NOMO-1 treated with dmso at 0.1 percent for 144 hours (cell line): ENCODE measurements at regions not wholly inside any gene's neighbourhood (a gene's known extent, or its start where the extent isn't known, plus 50 kb on each side); places are given as distances from the start of the nearest gene placed in this dataset.
"Not testable (repeated sequence)": the region's sequence is repeated elsewhere in the genome, so short reads cannot be mapped to it uniquely, and the experiment has no call there.

Experiments
- DNase-seq: peaks from one replicate; lab custom pipeline; 2025; ENCODE audit not compliant: unreplicated experiment; lab: John Stamatoyannopoulos, UW

DNA sequence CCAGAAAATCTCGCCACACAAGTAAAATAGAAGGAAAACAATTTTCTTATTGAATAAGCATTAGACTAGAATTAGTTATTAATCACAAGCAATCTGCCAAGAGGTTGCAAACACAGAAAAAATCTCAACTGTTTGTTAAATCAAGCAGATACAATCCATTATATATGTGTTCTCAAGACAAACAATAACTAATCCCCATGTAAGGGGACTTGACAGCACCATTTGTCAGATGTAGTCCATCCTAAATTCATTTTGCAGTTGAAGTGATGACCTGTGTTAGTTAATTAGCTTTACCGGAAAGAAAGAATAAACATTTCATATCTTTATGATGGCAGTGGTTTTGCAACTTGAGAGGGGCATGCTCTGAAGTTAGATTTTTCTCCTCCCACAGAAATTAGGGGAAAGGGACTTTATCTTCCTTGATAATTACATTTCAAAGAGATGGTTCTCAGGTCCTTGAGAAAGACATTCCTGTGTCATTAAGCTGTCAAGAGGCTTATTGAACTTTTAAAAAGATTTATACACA lies 1588.0 kb downstream of the GRIK2 start:
- DNase-seq: no peak

DNA sequence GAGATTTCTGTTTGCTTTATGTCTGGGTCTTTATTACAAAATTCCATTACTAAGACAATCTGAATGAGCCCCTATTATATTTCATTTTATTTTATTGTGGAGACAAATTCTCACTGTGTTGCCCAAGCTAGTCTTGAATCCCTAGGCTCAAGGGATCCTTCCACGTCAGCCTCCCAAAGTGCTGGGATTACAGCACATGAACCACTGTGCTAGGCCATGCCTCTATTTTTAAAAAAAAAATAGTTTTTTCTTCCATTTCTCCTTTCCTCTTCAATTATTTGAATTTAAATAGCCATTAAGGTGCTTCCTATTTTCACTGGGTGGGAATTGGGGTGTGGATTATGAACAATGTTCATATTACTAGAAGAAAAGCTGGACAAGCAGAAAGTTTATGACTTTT lies 1587.4 kb downstream of the GRIK2 start:
- DNase-seq: no peak

DNA sequence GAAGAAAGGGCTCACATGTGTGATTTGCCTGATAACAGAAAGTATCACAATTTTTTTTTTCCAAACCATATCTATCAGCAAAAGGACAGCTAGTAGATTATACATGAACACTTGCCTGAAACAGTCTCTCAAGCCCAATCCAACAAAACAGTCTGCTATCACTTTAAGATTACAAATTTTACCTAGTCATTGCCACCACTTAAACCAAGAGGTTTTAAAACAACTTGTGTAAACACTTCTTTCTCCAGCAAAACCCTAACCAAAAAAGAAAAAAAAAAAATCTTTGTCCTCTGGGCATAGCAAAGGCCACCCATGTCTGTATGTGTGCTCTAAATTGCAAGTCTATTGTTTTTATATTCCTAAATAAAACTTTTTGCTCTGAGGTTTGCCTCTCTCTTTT lies 1568.4 kb downstream of the GRIK2 start:
- no peak for DNase-seq

DNA sequence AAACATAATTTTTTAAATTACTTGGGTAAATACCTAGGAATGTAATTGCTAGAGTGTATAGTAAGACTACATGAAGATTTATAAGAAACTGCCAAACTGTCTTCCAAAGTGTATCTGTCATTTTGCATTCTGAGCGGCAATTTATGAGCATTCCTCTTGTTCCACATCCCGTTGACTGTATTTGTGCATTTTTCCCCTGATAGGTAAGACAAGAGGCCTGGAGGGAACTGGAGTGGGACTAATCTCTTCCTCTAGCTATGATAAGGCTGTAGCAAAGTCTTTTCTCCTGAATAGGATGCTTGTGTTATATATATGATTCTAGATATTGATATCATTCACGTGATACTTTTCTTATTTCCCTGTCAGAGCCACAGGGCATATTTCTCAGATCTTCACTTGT lies 1557.5 kb downstream of the GRIK2 start:
- DNase-seq: no peak

DNA sequence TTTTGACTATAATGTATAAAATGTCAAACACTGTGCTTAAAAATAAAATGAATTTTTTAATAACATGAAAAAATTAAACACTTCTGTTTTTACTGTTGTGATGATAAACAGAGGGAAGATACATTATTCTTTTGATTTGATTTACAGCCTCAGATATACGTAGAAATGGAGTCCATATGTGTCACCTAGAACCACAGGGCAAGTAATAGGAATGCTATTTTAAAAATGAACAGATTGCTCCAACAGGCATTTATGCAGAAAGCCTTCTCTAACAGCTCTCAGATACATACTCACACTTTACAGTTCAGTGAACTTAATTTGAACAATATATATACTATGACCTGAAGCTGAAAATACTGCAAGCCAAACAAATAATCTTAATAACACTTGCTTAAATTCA lies 1551.0 kb downstream of the GRIK2 start:
- no peak for DNase-seq

DNA sequence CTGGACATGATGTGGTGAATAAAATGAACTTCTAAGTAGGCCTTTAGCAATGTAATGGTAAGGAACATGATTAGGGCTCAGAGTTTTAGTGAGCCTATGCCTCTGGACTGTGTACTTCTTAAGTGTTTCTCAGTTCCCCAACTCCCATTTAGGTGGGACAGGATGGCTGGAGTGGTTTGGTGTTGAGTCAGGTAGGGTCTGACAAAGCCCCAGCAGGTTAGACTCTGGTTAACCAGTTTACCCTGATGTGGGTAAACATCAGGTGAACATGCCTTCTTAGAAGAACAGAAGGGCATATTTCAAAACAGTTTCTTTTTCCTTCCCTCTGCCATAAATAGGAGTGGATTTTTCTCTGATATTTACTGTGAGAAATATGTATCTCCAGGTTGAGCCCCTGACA lies 1548.7 kb downstream of the GRIK2 start:
- DNase-seq: no peak

DNA sequence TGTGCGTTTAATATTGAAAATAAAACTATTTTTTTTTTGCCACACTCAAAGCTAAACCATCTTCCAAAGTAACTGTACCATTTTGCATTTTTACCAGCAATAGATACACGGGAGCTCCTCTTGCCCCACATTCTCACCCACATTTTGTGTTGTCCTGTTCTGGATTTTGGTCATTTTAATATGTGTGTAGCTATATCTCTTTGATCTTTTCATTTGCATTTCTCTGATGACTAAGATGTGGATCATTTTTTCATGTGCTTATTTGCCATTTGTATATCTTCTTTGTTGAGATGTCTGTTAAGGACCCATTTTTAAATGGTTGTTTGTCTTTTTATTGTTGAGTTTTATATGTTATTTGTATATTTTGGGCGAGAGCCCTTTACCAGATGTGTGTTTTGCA lies 1543.5 kb downstream of the GRIK2 start:
- DNase-seq: no peak

DNA sequence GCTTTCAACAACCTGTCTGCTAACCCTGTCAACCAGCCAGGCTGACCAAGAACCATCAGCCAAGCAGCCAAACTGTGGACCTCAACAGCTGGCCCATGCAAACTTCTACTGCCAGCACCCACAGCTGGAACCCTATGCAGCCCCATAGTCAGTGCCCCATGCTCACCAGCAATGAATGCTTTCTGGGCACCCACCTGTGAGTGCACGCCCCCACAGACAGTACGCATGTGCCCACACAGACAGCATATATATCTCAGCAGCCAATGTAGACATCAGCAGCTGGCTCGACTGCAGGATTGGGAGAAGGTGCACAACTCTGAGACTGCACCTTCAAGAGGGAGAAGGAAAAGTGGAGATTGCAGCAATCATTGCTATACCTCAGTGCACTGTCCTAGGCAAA lies 1534.6 kb downstream of the GRIK2 start:
- no peak for DNase-seq

DNA sequence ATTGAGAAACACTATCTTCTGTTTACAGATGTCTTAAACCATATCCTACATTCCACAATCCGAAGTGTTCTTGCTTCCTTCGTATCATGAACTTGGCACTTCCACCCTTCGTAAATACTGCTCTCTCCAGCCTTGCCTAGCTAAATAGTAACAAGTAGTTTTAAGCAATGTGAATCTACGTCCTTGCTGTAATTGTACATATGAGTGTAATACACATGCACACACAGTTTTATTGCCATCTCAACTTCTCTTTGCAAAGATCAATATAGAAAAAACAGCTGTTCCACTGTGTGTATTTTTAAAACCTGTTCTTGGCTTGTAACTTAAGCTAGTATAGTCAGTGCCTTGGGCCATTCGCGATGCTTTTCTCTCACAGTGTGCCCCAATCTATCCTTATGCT lies 1524.7 kb downstream of the GRIK2 start:
- DNase-seq: no peak

DNA sequence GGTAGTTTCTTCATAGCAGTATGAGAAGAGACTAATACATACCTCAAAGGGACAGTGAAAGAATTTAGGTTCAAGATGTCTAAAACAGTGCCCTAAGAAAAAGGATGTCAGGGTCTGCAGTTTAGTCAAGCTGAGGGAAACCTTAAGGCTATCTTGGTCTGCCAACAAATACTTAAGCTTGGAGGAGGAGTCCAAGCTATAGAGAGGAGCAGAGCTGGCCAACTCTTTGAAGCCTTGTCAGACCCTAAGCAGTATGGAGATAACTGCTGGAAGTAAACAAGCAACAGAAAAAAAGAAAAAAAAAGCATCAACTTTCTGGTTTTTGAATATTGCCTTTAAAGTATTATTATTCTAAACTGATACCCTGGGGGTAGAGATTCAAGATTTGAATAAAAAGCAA lies 1518.1 kb downstream of the GRIK2 start:
- DNase-seq: no peak

DNA sequence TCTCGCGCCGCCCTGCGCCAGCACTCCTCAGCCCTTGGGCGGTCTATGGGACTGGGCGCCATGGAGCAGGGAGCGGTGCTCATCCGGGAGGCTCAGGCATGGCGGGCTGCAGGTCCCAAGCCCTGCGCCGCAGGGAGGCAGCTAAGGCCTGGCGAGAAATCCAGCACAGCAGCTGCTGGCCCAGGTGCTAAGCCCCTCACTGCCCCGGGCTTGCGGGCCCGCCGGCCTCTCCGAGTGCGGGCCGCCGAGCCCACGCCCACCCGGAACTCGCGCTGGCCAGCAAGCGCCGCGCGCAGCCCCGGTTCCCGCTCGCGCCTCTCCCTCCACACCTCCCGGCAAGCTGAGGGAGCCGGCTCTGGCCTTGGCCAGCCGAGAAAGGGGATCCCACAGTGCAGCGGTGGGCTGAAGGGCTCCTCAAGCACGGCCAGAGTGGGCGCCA lies 1517.2 kb downstream of the GRIK2 start:
- DNase-seq: not testable (repeated sequence)

DNA sequence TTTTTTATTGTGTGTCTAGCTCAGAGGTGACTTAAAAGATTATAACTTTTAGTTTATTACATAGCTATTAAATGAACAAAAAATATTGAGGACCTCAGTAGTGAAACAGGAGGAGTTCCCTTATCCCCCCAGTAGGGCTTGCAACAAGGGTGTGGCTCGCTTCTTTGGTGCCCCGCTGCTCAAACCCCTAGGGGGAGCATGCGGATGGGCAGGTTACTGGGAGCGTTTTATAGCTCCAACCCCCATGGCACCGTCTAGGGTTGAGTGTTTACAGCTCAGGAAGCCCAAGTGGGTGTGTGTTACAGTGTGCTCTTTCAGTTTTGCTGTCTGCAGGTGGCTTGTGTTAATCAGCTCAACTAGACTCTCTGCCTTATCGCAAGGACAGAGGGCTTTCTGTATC lies 1513.7 kb downstream of the GRIK2 start:
- no peak for DNase-seq

DNA sequence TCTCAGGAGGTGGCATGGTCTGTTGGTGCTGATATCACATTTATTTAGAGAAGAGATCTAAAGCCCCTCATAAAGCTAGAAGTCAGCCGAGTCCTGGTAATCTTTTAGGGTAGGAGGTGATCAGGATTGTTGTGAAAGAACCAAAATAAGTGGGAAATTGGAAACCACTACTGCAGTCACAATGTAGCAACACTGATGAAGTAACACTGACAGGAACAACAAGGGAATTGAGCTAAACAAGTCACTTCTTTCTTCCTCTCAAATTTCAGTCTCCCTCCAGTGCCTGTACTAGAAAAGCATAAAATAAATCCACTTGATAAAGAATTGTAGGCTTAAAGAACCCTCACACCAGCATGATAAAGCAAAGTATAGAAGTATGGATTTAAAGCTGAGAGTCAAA lies 1509.0 kb downstream of the GRIK2 start:
- DNase-seq: no peak

DNA sequence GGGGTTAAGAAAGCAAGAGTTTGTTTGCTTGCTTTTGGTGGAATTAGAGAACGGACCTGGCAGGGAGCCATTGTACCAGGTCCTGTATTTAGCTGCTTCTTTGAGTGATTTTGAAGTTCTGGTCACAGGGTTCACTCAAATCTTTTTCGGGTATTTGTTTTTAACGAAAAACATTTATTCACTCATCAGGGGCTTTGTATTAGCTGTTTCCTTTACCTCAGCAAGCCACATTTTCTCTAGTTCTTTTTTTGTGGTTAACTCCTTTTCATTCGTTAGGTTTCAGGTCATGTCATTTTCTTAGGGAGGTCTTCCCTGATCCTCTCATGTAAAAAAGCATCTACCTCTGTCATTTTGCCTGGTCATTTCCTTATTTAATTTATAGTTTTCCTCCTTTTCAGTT lies 1502.2 kb downstream of the GRIK2 start:
- DNase-seq: no peak

DNA sequence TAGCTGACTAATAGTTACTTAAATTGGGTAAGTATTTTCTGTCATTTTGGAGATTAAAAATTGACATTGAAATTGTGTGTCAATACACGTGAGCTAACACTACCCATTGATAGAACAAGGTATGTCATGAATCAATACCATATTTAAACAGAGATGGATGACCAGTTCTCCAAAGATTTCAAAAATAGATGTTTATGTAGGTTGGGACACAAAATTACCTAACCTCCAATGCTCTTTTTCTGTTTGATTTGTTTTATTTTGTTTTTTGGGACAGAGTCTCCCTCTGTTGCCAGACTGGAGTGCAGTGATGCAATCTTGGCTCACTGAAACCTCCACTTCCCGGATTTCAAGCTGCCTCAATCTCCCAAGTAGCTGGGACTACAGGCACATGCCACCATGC lies 1491.7 kb downstream of the GRIK2 start:
- no peak for DNase-seq

DNA sequence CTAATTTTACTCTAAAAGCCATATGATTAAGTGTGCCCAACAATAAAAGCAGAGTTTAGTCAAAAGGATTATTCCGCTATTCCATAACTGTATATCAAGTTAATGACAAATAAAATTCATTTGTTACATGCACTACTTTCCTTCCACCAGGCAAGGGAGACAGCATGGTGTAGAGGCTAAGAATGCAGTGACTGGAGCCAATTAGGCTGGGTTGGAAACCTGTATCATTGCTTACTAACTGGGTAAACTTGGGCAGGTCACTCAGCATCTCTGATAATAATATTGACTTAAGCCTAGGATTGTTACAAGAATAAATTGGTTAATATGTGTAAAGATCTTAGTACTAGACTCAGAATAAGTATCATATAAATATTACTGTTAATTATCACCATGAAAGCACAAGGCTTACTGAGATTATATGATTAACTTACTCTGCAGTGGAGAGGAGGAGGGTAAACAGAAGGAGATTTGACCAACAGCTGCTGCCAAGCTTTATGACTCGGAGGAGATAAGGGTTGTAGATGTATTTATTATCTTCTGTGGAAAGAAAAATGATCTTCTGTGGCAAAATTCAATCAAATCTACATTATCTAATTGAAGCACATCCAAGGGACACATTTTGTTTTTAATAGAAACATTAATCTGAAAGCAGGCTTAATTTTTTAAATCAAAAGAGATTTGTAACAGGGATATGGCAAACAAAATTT lies 1459.9 kb downstream of the GRIK2 start:
- no peak for DNase-seq

DNA sequence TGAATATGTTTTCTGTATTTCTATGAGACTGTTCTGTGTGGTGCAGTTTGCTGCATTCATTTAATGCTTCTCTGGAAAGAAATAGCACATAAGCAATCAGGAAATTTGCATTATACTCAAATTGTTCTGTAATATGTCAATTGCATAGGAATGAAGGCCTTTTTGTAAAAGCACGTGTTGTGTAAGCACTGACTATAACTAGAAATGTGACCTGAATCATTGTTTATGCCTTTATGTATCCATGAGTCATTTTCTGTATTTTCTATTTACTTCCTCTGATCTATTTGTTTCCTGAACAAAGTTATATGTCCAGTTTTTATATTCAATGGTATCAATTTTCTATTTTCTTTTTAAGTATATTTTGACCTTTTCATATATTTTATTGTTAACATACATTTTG lies 1455.3 kb downstream of the GRIK2 start:
- no peak for DNase-seq

DNA sequence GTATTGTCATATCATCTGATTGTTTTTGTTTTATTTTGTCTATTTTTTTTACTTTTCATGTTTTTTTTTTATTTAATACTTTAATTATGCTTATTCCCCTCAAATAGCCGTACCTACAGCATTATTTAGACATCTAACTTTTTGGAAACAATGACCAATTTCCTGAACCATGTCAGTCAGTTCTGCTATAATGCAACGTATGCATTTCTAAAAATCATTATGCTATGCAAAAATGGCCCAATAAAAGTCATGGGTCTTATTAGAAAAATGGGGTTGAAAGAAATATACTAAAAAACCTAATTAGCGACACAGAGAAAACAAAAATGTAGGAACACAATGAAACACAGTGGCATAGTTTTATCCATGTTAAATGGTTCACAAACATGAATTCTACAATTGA lies 1454.7 kb downstream of the GRIK2 start:
- DNase-seq: no peak

DNA sequence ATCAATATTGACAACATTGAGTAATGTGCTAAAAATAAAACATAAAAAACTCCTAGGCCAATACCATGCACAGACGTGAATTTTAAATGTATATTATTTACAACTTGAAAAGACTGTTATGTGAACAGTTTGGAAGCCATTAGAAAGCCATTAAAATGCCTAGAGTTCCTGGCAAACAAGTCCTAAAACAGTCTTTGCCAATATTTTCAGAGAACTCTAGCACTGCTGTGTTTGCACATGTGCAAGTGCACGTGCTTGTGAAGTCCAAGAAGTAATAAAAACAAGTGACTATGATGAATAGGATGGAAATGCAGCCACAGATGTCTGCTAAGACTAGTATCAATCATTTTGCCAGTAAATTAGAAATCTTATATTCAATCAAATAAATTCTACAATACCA lies 1447.6 kb downstream of the GRIK2 start:
- no peak for DNase-seq

DNA sequence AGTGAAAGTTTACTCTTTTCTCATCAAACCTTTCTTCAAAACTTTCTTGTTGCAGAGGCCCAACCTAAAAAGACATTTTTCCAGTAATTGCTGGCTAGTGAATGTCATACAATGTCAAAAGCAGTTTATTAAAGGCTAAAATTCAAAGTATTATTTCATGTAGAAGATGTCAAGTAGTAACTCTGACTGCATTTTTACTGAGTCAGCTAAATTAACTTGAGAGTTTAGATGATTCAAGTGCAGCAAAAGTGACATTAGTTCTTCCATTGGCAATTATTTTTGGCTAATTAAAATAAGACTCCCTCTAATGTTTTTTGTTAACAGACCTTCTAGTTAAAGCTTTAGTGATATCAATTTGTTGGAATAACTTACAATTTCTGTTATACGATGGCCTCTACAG lies 1438.5 kb downstream of the GRIK2 start:
- DNase-seq: no peak

DNA sequence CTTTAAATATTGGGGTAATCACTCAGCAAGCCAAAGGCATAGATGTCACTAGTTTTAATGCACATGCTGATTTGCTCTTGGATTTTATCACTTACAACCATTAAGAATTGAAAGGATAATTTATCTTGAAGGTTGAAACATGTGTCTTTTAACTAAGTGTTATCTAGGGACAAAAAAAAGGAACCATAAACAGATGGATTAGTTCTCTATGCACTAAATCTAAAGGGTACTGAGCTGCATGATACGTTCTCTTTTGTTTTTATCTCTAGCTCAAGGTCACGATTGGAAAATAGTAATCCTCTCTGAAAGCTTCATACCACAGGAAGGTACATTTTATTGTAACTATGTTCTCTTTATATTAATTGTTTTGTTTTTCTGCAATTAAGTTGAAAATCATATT lies 1426.6 kb downstream of the GRIK2 start:
- DNase-seq: no peak

DNA sequence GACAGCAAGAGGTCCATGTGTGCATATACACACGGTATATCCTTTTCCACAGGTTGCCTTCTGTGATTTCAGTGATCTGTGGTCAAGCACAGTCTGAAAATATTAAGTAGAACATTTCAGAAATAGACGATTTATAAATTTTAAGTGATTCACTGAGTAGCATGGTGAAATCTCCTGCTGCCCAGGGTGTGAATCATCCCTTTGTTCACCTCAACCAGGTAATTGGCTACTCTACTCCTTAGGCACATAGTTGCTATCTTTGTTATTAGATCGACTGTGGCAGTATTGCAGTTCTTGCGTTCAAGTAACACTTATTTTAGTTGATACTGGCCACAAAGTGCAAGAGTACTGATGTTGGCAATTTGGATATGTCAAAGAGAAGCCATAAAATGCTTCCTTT lies 1421.7 kb downstream of the GRIK2 start:
- DNase-seq: no peak
